ENCODE measurements at regions not wholly inside any gene's neighbourhood (a gene's known extent, or its start where the extent isn't known, plus 50 kb on each side); places are given as distances from the start of the nearest gene placed in this dataset.

GRCh38 chr17:5813357-5813756 lies 229.0 kb upstream of the NLRP1 start:
- TF ChIP-seq, protein P1, sequence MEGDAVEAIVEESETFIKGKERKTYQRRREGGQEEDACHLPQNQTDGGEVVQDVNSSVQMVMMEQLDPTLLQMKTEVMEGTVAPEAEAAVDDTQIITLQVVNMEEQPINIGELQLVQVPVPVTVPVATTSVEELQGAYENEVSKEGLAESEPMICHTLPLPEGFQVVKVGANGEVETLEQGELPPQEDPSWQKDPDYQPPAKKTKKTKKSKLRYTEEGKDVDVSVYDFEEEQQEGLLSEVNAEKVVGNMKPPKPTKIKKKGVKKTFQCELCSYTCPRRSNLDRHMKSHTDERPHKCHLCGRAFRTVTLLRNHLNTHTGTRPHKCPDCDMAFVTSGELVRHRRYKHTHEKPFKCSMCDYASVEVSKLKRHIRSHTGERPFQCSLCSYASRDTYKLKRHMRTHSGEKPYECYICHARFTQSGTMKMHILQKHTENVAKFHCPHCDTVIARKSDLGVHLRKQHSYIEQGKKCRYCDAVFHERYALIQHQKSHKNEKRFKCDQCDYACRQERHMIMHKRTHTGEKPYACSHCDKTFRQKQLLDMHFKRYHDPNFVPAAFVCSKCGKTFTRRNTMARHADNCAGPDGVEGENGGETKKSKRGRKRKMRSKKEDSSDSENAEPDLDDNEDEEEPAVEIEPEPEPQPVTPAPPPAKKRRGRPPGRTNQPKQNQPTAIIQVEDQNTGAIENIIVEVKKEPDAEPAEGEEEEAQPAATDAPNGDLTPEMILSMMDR (IDR thresholded peaks at IDR 0.05; ENCODE audit: insufficient read depth, low read length, poor library complexity, severe bottlenecking) = no peak
- TF ChIP-seq EZH2phosphoT487 (conservative IDR thresholded peaks at IDR 0.05; ENCODE audit: low read length) = no peak

Data from SU-DHL-6 (cell line).